Neural cell (in vitro differentiated cells): ENCODE measurements at regions not wholly inside any gene's neighbourhood (a gene's known extent, or its start where the extent isn't known, plus 50 kb on each side); places are given as distances from the start of the nearest gene placed in this dataset.

Experiments
- H2AFZ ChIP-seq: fragments of 200-600, 300-800 bp; sonication (generic), shearing (Covaris generic); 2 replicates; pipeline ENCODE4 v1.6.0; 2014; ENCODE audit warnings: low read depth, mild to moderate bottlenecking, antibody characterized with exemption, low read length, moderate library complexity
- H3F3A ChIP-seq: fragments of 200-600 bp; shearing (Covaris generic); 2 replicates; pipeline ENCODE4 v1.6.1; 2016; ENCODE audit warnings: mild to moderate bottlenecking, moderate library complexity, mixed read lengths, antibody characterized with exemption, low read length; ENCODE audit not compliant: insufficient read depth, poor library complexity, severe bottlenecking
- H3K27ac ChIP-seq: fragments of 200-600, 300-800 bp; sonication (generic), shearing (Covaris generic); 2 replicates; pipeline ENCODE4 v1.5.1; 2014; ENCODE audit warnings: mild to moderate bottlenecking, low read length, moderate library complexity
- H3K27me3 ChIP-seq: fragments of 300-800, 200-600 bp; sonication (generic), shearing (Covaris generic); 2 replicates; pipeline ENCODE4 v1.6.0; 2014; ENCODE audit warnings: mild to moderate bottlenecking, low read depth, low read length, moderate library complexity; ENCODE audit not compliant: insufficient read depth
- H3K36me3 ChIP-seq: fragments of 300-800, 200-600 bp; sonication (generic), shearing (Covaris generic); 2 replicates; pipeline ENCODE4 v1.5.1; 2014; ENCODE audit warnings: mild to moderate bottlenecking, antibody characterized with exemption, low read length, moderate library complexity; ENCODE audit not compliant: insufficient read depth
- H3K4me2 ChIP-seq: fragments of 300-800, 200-600 bp; sonication (generic), shearing (Covaris generic); 2 replicates; pipeline ENCODE4 v1.6.0; 2014; ENCODE audit warnings: mild to moderate bottlenecking, low read length
- H3K4me3 ChIP-seq: fragments of 300-800, 200-600 bp; sonication (generic), shearing (Covaris generic); 2 replicates; pipeline ENCODE4 v1.5.1; 2014; ENCODE audit warnings: mild to moderate bottlenecking, low read length, moderate library complexity
- H3K79me2 ChIP-seq: fragments of 200-600 bp; shearing (Covaris generic); replicated peaks from 2 replicates; pipeline ENCODE4 v1.6.0; 2014; ENCODE audit warnings: mild to moderate bottlenecking, low read length, moderate library complexity; ENCODE audit not compliant: insufficient read depth
- H3K9ac ChIP-seq: fragments of 300-800, 200-600 bp; sonication (generic), shearing (Covaris generic); 2 replicates; pipeline ENCODE4 v1.6.1; 2016; ENCODE audit warnings: mild to moderate bottlenecking, low read length, mixed read lengths
- H3K9me2 ChIP-seq: fragments of 200-600 bp; shearing (Covaris generic); 2 replicates; pipeline ENCODE4 v1.6.1; 2016; ENCODE audit warnings: mild to moderate bottlenecking, low read length, mixed read lengths; ENCODE audit not compliant: insufficient read depth
- H3K9me3 ChIP-seq: fragments of 200-600, 300-800 bp; sonication (generic), shearing (Covaris generic); 2 replicates; pipeline ENCODE4 v1.6.1; 2016; ENCODE audit warnings: mild to moderate bottlenecking, mixed run types, low read length, moderate library complexity, mixed read lengths
- H4K20me1 ChIP-seq: fragments of 200-600 bp; shearing (Covaris generic); 2 replicates; pipeline ENCODE4 v1.6.1; 2016; ENCODE audit warnings: mild to moderate bottlenecking, mixed run types; ENCODE audit not compliant: insufficient read depth
- EP300 ChIP-seq: fragments of 450-650 bp; conservative IDR thresholded peaks from 2 replicates; pipeline ENCODE4 v1.6.1; 2014; ENCODE audit warnings: antibody characterized with exemption, mild to moderate bottlenecking, moderate library complexity; ENCODE audit not compliant: poor library complexity, severe bottlenecking
- EZH2 ChIP-seq: fragments of 200-600, 300-800 bp; shearing (Covaris generic), sonication (generic); IDR thresholded peaks from 2 replicates; pipeline ENCODE4 v1.6.1; 2014; ENCODE audit warnings: antibody characterized with exemption, low read length, borderline replicate concordance, mild to moderate bottlenecking; ENCODE audit not compliant: insufficient read depth, poor library complexity, severe bottlenecking
- MXI1 ChIP-seq: fragments of 450-650 bp; conservative IDR thresholded peaks from 2 replicates; pipeline ENCODE4 v1.6.1; 2014; ENCODE audit warnings: antibody characterized with exemption, mild to moderate bottlenecking; ENCODE audit not compliant: poor library complexity, severe bottlenecking
- POLR2AphosphoS5 ChIP-seq: IDR thresholded peaks from 2 replicates; pipeline ENCODE4 v1.6.1; 2012
- RAD21 ChIP-seq: fragments of 450-650 bp; conservative IDR thresholded peaks from 2 replicates; pipeline ENCODE4 v1.6.1; 2014; ENCODE audit warnings: antibody characterized with exemption, mild to moderate bottlenecking, moderate library complexity
- SMC3 ChIP-seq: fragments of 450-650 bp; conservative IDR thresholded peaks from 2 replicates; pipeline ENCODE4 v1.6.1; 2014; ENCODE audit warnings: antibody characterized with exemption, mild to moderate bottlenecking, moderate library complexity; ENCODE audit not compliant: poor library complexity
- TAF1 ChIP-seq: IDR thresholded peaks from 2 replicates; pipeline ENCODE4 v1.6.1; 2012; ENCODE audit warnings: low read depth
- TF ChIP-seq, protein P1 (sequence below): fragments of 450-650 bp; IDR thresholded peaks from 2 replicates; pipeline ENCODE4 v1.5.1; 2014; ENCODE audit warnings: antibody characterized with exemption, mild to moderate bottlenecking, moderate library complexity; ENCODE audit not compliant: poor library complexity, severe bottlenecking
- TF ChIP-seq, protein P2 (sequence below): IDR thresholded peaks from 2 replicates; pipeline ENCODE4 v1.6.1; 2012; ENCODE audit warnings: borderline replicate concordance

DNA sequence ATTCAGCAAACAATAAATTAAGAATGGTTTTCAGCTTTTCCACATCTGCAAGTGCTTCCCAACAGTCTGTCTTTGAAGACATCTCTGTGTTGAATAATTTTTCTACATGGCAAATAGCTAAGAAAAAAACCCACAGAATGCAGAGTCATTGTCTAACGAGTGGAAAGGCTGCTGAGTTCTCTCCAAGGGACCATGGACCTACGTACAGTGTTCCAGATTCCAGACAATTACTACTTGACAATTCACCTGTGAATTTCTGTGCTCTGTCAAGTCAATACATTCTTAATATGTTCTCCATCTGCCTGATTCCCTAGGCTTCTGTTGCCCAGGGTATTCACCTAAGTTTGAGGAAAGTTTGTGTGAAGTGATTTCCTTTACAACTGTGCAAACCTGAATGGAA, 83.8 kb upstream of the CA10 start:
- Histone ChIP-seq H3K4me3 (no peak overlapping the region), H3K27ac (no peak overlapping the region), H3K9ac (no peak overlapping the region), H3K79me2 (no peaks in the 10 kb centered on the region), H3K36me3 (no peaks in the 10 kb centered on the region), H3K9me3 (no peaks in the 10 kb centered on the region), H2AFZ (no peak overlapping the region), H3K27me3 (no peaks in the 10 kb centered on the region), H4K20me1 (no peaks in the 10 kb centered on the region), H3K4me2 (no peak overlapping the region), H3K9me2 (no peaks in the 10 kb centered on the region), H3F3A (no peaks in the 10 kb centered on the region)
- no peak for TF ChIP-seq RAD21
- TF ChIP-seq MXI1: no peak
- TF ChIP-seq SMC3: no peak
- TF ChIP-seq, protein P1, sequence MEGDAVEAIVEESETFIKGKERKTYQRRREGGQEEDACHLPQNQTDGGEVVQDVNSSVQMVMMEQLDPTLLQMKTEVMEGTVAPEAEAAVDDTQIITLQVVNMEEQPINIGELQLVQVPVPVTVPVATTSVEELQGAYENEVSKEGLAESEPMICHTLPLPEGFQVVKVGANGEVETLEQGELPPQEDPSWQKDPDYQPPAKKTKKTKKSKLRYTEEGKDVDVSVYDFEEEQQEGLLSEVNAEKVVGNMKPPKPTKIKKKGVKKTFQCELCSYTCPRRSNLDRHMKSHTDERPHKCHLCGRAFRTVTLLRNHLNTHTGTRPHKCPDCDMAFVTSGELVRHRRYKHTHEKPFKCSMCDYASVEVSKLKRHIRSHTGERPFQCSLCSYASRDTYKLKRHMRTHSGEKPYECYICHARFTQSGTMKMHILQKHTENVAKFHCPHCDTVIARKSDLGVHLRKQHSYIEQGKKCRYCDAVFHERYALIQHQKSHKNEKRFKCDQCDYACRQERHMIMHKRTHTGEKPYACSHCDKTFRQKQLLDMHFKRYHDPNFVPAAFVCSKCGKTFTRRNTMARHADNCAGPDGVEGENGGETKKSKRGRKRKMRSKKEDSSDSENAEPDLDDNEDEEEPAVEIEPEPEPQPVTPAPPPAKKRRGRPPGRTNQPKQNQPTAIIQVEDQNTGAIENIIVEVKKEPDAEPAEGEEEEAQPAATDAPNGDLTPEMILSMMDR: no peak
- no peak for TF ChIP-seq POLR2AphosphoS5
- TF ChIP-seq TAF1: no peak
- TF ChIP-seq, protein P2, sequence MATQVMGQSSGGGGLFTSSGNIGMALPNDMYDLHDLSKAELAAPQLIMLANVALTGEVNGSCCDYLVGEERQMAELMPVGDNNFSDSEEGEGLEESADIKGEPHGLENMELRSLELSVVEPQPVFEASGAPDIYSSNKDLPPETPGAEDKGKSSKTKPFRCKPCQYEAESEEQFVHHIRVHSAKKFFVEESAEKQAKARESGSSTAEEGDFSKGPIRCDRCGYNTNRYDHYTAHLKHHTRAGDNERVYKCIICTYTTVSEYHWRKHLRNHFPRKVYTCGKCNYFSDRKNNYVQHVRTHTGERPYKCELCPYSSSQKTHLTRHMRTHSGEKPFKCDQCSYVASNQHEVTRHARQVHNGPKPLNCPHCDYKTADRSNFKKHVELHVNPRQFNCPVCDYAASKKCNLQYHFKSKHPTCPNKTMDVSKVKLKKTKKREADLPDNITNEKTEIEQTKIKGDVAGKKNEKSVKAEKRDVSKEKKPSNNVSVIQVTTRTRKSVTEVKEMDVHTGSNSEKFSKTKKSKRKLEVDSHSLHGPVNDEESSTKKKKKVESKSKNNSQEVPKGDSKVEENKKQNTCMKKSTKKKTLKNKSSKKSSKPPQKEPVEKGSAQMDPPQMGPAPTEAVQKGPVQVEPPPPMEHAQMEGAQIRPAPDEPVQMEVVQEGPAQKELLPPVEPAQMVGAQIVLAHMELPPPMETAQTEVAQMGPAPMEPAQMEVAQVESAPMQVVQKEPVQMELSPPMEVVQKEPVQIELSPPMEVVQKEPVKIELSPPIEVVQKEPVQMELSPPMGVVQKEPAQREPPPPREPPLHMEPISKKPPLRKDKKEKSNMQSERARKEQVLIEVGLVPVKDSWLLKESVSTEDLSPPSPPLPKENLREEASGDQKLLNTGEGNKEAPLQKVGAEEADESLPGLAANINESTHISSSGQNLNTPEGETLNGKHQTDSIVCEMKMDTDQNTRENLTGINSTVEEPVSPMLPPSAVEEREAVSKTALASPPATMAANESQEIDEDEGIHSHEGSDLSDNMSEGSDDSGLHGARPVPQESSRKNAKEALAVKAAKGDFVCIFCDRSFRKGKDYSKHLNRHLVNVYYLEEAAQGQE: no peak
- no peak for TF ChIP-seq EZH2
- TF ChIP-seq EP300: no peak

DNA sequence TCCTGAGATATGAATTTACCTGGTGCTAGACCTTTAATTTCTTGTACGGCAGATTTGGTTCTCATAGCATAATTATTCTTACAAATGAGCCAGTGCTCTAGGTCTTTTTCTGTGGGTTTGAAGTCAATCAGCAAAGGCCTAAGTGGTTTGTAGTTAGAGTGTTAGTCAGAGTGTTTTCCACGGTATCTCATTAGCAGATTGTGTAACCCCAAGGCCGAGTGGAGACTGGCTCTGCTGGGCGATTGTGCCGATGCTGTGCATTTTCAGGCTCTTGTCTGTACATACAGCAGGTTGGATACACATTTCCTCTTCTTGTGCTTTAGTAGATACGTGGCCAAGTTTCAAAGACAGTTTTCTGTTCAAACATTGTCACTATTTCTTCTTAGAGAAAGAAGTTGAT, 78.6 kb upstream of the CA10 start:
- H3K27me3 ChIP-seq: no peaks in the 10 kb centered on the region
- no peaks in the 10 kb centered on the region for H4K20me1 ChIP-seq
- no peak overlapping the region for H3K4me3 ChIP-seq
- no peaks in the 10 kb centered on the region for H3K9me2 ChIP-seq
- H3K9me3 ChIP-seq: no peaks in the 10 kb centered on the region
- no peak overlapping the region for H3K4me2 ChIP-seq
- no peaks in the 10 kb centered on the region for H3K79me2 ChIP-seq
- TF ChIP-seq, protein P2: no peak
- H3F3A ChIP-seq: no peaks in the 10 kb centered on the region
- no peaks in the 10 kb centered on the region for H3K36me3 ChIP-seq
- H2AFZ ChIP-seq: no peak overlapping the region
- H3K27ac ChIP-seq: no peak overlapping the region
- no peak overlapping the region for H3K9ac ChIP-seq
